NCI-H187 (cell line): ENCODE measurements at regions not wholly inside any gene's neighbourhood (a gene's known extent, or its start where the extent isn't known, plus 50 kb on each side); places are given as distances from the start of the nearest gene placed in this dataset.

Experiments used
- DNase-seq, 2 experiments: peaks; one replicate each; lab custom pipeline; 2025; lab: John Stamatoyannopoulos, UW

DNA sequence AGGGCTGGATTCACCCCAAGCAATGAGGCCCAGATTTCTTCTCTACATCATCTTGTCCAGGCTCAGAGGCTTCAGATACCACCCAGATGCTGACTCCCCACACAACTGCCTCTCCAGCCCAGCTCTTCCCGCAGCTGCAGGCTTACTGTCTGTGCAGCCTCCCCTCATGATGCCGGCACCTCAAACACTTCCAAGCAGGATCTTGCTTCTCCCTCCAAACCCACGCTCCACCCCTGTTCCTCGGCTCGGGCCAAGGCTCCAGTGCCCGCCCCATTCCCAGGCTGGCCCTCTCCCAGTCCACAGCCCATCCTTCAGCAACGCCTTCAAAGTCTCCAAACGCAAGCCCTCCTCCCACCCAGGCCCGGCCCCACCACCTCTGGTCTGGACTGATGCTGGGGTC, 159.2 kb upstream of the LINGO1 start:
- no peak for DNase-seq

DNA sequence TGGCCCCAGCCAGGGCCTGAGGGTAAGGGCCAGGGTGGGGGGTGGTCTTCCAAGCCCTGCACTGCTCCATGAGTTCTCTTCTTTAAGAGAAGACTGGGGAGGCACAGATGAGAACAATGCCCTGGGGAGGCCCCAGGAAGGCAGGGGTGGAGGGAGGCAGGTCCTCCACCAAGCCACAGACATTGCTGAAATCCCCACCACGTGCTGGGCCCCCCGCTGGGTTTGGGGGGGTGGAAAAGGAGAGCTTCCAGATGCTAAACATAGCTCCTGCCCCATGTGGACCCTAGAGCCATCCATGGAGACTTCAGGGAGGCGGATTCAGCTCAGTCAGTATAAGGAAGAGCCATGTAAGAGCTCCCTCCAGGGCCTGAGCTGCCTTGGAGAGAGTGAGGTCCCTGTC, 157.8 kb upstream of the LINGO1 start:
- no peak for DNase-seq

DNA sequence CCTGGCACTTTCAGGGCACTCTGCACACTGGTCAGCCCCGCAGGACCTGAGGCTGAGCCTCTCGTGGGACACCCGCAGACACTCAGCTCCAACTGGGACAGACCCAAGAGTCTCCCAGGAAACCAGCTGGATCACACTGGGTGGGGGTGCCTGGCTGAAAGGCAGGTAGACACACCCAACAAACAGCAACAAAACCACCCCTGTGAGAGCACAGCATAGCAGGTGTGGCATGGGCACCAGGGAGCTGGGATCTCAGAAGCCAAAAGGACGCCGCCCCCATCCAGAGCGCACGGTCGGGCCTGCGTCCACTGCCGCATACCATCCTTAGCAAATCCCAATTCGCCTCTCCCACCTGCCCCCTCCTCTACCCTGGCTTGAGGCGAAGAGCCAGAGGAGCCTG, 154.2 kb upstream of the LINGO1 start:
- no peak for DNase-seq

- no peak for DNase-seq
These were observed 153.6 kb upstream of the LINGO1 start for GRCh38 chr15:77786181-77786890.

DNA sequence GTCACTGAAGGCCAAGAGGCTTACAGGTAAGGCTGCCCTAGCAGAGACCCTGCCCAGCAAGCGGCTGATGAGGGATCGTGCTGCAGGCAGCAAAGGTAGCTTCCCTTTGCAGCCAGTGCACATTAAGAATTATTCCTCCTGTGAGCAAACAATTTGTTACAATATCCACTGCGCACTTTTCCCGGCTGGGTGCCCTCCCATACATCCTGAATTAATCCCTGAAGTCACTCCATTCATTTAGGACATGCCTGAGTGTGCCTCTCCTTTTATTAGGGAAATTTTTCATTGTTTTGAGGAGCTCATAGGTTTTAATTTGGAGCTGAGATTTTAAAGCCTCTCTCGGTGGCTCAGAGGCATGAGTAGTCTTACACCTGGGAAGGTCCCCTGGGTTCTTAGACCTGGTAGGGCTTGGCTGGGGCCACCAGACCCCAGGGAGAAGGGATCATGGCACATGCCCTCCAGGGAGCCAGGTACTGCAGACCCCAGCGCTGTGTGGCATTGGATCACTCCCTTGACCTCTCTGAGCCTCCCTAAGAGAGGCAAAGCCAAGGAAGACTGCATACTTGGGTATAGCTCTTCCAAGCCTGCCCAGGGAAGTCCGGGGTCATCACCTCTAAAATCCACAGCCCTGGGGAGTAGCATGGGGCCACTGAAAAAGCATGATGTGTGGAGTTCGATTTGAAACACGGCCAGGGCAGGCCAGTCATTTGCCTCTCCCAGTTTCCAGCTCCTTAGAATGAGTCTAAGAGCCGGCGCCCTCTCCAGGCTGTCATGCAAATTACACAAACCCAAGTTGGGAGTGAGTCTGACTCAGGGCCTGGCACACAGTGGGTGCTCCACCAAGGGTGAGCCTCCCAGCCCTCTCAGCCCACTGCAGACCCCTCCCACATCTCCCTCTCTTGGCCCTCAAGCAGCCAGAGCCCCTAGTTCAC, 151.9 kb upstream of the LINGO1 start:
- DNase-seq = no peak

DNA sequence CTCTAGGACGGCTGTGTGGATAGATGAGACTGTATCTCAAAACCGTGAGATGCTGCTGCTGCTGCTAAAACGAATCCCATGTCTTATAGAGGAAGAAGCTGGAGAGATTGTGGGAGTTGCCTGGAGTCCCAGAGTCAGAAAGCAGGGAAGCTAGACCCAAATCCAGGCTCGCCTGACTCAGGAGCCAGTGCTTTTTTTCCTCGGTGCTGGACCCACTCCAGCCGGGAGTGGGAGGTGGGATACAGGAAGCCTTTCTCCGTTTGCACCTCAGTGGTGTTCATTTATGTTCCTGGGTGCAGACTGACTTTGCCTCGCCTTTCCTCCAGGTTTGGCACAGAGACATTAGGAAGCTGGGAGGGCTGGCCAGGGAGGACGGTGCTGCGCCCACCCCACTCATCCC, 150.9 kb upstream of the LINGO1 start:
- no peak for DNase-seq

- no peak for DNase-seq
These were observed 150.0 kb upstream of the LINGO1 start for GRCh38 chr15:77782691-77783090.

DNA sequence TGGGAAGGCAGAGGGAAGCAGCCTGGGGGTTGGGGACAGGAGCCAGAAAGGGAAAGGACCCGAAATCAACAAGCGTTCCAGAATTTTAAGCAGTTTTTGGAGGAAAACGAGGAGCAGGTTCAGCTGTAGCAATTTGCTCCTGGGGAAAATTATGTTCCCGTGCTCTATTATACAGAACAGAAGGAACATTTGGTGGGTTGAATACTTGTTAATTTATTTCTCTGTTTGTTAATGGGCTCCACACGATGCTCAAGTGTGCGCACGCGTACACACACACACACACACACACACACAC, 149.2 kb upstream of the LINGO1 start:
- DNase-seq = no peak

DNA sequence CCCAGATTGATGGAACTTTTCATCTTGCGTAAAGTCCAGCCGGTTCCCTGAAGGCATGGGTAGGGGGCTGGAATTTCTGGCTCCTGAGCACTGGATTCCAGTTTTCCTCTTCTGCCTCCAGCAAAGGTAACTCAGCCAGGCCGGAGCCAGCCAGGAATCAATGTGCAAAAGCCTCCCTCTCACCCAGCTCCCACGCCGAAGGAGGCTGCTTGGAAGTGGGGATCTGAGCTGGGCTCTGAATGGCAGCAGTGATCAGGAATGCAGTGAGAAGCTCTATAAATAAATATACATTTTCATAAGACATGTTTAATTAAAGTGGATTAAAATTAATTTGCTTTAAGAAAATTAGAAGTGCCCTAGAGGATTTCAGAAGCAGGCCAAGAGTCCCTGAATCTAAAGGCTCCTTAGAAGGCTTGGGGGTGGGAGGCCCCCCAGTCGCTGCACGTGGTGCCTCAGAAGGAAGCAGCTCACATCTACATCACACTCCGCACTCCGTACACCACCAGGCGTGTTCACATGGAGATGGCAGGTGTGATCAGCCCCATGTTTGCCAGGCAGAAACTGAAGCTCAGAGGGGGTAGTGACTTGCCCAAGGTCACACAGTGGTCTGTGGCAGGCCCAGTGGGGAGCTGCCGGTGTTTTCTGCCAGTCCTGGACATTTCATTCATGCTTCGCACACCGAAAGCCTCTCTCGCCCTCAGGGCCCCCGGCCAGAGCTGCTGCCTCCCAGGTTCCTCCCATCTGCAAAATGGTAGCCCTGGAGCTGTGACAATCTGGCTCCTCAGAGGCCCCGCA, 148.6 kb upstream of the LINGO1 start:
- DNase-seq = no peak

- no peak for DNase-seq
These were observed 146.1 kb upstream of the LINGO1 start for GRCh38 chr15:77778802-77779201.

- no peak for DNase-seq
These were observed 143.1 kb upstream of the LINGO1 start for GRCh38 chr15:77775837-77776236.

DNA sequence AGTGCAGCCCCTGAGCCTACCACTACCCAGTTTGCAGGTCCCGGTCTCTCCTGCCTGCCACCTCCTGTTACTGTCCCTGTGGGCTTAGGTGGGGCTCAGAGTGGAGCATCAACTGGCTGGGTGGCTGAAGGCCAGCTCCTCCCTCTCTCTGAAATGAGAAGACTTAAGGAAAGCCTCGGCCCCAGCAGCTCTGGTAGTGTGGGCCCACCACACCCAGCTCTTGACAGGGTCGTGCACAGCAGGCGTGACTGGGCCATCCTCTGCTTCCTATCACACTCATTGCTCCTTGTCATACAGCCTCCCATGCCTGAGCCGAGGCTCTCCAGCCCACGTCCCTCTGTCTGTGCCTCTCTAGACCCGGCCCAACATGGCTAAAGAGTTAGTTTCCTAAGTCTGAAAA, 142.7 kb upstream of the LINGO1 start:
- no peak for DNase-seq

DNA sequence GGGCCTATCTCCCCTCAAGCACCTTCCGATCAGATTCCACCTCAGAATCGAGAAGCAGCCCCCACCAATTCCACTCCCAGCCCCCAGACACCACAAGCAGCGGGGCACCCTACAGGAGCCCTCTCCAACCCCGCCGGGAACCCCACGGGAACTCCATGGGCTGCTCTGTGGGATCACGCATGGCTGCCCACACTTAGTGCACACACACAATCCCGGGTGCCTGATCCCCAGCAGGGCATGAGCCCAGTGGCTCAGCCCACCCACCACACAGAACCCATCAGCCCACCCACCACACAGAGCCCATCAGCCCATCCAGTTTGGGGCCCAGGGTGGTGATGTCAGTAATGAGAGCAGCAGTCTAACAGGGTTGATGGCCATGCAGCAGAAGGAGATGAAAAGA, 141.6 kb upstream of the LINGO1 start:
- no peak for DNase-seq

GRCh38 chr15:77773903-77774302, 141.2 kb upstream of the LINGO1 start:
- no peak for DNase-seq

DNA sequence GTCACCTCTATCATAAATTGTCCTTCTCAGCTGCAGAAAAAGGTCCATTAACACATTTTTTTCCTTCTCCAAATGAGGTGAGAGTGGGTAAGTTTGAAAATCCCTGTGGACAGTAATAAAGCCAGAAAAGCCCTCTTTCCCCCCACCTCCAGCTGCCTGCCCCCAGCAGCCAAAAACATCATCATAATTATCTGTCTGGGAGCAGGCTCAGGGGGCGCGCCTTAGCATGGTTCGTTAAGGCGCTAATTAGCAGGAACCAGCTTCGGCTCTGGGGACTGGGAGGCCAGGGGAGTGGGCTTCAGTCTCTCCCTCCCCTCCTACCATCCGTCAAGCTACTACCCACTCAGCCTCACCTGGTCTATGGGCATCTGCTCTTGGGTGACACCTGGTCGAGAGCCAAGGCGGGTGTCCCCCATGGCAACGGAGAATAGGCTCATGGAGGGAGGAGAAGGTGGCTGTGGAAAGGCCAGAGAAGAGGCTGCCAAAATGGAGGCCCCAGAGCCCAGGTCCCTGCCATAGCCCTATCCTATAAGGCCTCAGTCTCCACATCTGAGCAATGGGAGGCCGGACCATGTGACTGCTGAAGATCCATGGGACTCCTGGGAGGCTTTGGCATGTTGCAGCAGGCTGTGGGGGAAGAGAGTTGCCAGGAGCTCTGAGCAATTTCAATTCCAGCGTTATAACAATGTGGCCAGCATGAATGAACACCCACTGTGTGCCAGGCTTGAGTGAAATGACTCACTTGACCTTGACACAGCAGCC, 140.1 kb upstream of the LINGO1 start:
- no peak for DNase-seq

- no peak for DNase-seq
These were observed 138.9 kb upstream of the LINGO1 start for GRCh38 chr15:77771616-77772015.

DNA sequence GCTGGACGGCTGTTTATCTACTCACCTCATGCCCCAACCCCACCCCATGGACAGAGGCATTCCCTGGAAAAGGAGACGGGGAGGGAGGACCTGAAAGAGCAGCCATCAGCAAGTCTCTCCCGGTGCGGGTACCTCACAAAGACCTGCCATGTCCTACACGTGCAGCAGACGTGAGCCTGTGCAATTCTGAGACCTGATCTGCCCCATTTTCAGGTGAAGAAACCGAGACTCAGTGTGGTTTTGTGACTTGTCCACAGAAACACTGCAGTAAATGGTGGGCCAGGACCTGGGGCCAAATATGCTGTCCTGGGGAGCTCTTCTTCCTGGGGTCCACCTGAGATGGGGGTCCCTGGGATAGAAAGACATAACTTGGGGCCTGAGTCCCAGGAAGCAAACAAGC, 137.0 kb upstream of the LINGO1 start:
- no peak for DNase-seq

GRCh38 chr15:77768521-77769078, 135.9 kb upstream of the LINGO1 start:
- no peak for DNase-seq

GRCh38 chr15:77768107-77768506, 135.4 kb upstream of the LINGO1 start:
- DNase-seq = no peak

GRCh38 chr15:77764095-77764494, 131.4 kb upstream of the LINGO1 start:
- DNase-seq = no peak

GRCh38 chr15:77762747-77763355, 130.1 kb upstream of the LINGO1 start:
- DNase-seq = no peak
